CD4-positive, alpha-beta T cell treated with Interleukin-17A for 4 hours (primary cell): ENCODE measurements at regions not wholly inside any gene's neighbourhood (a gene's known extent, or its start where the extent isn't known, plus 50 kb on each side); places are given as distances from the start of the nearest gene placed in this dataset.
"Not testable (repeated sequence)": the region's sequence is repeated elsewhere in the genome, so short reads cannot be mapped to it uniquely, and the experiment has no call there.

Source experiments
- DNase-seq: peaks from one replicate; pipeline ENCODE4 v3.0.0-alpha.2; 2020; ENCODE audit warnings: mixed read lengths

GRCh38 chr5:147084702-147085101 is 150.1 kb upstream of the STK32A start:
- no peak for DNase-seq

- no peak for DNase-seq
These were observed 149.4 kb upstream of the STK32A start for GRCh38 chr5:147085409-147085808.

- no peak for DNase-seq
These were observed 142.8 kb upstream of the STK32A start for GRCh38 chr5:147092044-147092443.

GRCh38 chr5:147093138-147093537 is 141.7 kb upstream of the STK32A start:
- no peak for DNase-seq

- no peak for DNase-seq
These were observed 139.1 kb upstream of the STK32A start for GRCh38 chr5:147095740-147096139.

GRCh38 chr5:147098233-147098790 is 136.5 kb upstream of the STK32A start:
- DNase-seq = no peak

GRCh38 chr5:147101659-147102369 is 133.0 kb upstream of the STK32A start:
- no peak for DNase-seq

- no peak for DNase-seq
These were observed 121.9 kb upstream of the STK32A start for GRCh38 chr5:147112899-147113298.

GRCh38 chr5:147113967-147114366 is 120.9 kb upstream of the STK32A start:
- no peak for DNase-seq

GRCh38 chr5:147139759-147140158 is 95.1 kb upstream of the STK32A start:
- DNase-seq = not testable (repeated sequence)

GRCh38 chr5:147140558-147140957 is 94.3 kb upstream of the STK32A start:
- DNase-seq = no peak

GRCh38 chr5:147141580-147141979 is 93.2 kb upstream of the STK32A start:
- DNase-seq = not testable (repeated sequence)

GRCh38 chr5:147143215-147143614 is 91.6 kb upstream of the STK32A start:
- DNase-seq = no peak

- DNase-seq = no peak
These were observed 89.5 kb upstream of the STK32A start for GRCh38 chr5:147145328-147145727.

- DNase-seq = no peak
These were observed 86.1 kb upstream of the STK32A start for GRCh38 chr5:147148715-147149114.

- DNase-seq = no peak
These were observed 82.7 kb upstream of the STK32A start for GRCh38 chr5:147152086-147152485.

GRCh38 chr5:147154809-147155208 is 80.0 kb upstream of the STK32A start:
- no peak for DNase-seq

- DNase-seq = no peak
These were observed 78.8 kb upstream of the STK32A start for GRCh38 chr5:147156012-147156411.

- DNase-seq = no peak
These were observed 73.7 kb upstream of the STK32A start for GRCh38 chr5:147160902-147161700.

- DNase-seq = no peak
These were observed 72.1 kb upstream of the STK32A start for GRCh38 chr5:147162740-147163139.

- DNase-seq = no peak
These were observed 67.3 kb upstream of the STK32A start for GRCh38 chr5:147167529-147167928.

- no peak for DNase-seq
These were observed 66.1 kb upstream of the STK32A start for GRCh38 chr5:147168578-147169327.

- DNase-seq = no peak
These were observed 65.4 kb upstream of the STK32A start for GRCh38 chr5:147169399-147169798.
